ENCODE measurements at regions not wholly inside any gene's neighbourhood (a gene's known extent, or its start where the extent isn't known, plus 50 kb on each side); places are given as distances from the start of the nearest gene placed in this dataset.
"Not testable (repeated sequence)": the region's sequence is repeated elsewhere in the genome, so short reads cannot be mapped to it uniquely, and the experiment has no call there.

GRCh38 chr6:78770765-78771164 lies 96.6 kb upstream of the IRAK1BP1 start:
- no peak for TF ChIP-seq CTCF (IDR thresholded peaks at IDR 0.05; ENCODE audit: low read depth, low read length)
- Histone ChIP-seq H3K27me3 (ENCODE audit: insufficient read depth, low read depth, severe bottlenecking) (no peaks in the 10 kb centered on the region), H3K9me3 (ENCODE audit: severe bottlenecking) (no peaks in the 10 kb centered on the region), H3K36me3 (no peaks in the 10 kb centered on the region), H3K4me3 (ENCODE audit: low read depth, low read length) (no peak overlapping the region), H3K27ac (no peak overlapping the region)
- DNase-seq: no peak

- Histone ChIP-seq H3K27ac (no peak overlapping the region), H3K9me3 (ENCODE audit: severe bottlenecking) (no peaks in the 10 kb centered on the region), H3K4me3 (ENCODE audit: low read depth, low read length) (no peak overlapping the region), H3K36me3 (no peaks in the 10 kb centered on the region), H3K27me3 (ENCODE audit: insufficient read depth, low read depth, severe bottlenecking) (no peaks in the 10 kb centered on the region)
- no peak for DNase-seq
- no peak for TF ChIP-seq CTCF (IDR thresholded peaks at IDR 0.05; ENCODE audit: low read depth, low read length)
These were observed 95.8 kb upstream of the IRAK1BP1 start for GRCh38 chr6:78771586-78771985.

GRCh38 chr6:78781001-78781400 lies 86.3 kb upstream of the IRAK1BP1 start:
- no peak for DNase-seq
- no peaks in the 10 kb centered on the region for H3K9me3 ChIP-seq (ENCODE audit: severe bottlenecking)
- TF ChIP-seq CTCF (IDR thresholded peaks at IDR 0.05; ENCODE audit: low read depth, low read length): no peak

GRCh38 chr6:78783366-78783765 lies 84.0 kb upstream of the IRAK1BP1 start:
- H3K27me3 ChIP-seq (ENCODE audit: insufficient read depth, low read depth, severe bottlenecking); H3K9me3 ChIP-seq (ENCODE audit: severe bottlenecking); DNase-seq; H3K27ac ChIP-seq; H3K4me3 ChIP-seq (ENCODE audit: low read depth, low read length); H3K36me3 ChIP-seq: not testable (repeated sequence)

More at GRCh38 chr6:78781001-78781400, 86.3 kb upstream of the IRAK1BP1 start:
- Histone ChIP-seq H3K4me3 (ENCODE audit: low read depth, low read length) (no peak overlapping the region), H3K36me3 (no peaks in the 10 kb centered on the region), H3K27me3 (ENCODE audit: insufficient read depth, low read depth, severe bottlenecking) (no peaks in the 10 kb centered on the region), H3K27ac (no peak overlapping the region)

- no peaks in the 10 kb centered on the region for H3K27me3 ChIP-seq (ENCODE audit: insufficient read depth, low read depth, severe bottlenecking)
- H3K36me3 ChIP-seq: no peaks in the 10 kb centered on the region
- H3K4me3 ChIP-seq (ENCODE audit: low read depth, low read length): no peak overlapping the region
- TF ChIP-seq CTCF (IDR thresholded peaks at IDR 0.05; ENCODE audit: low read depth, low read length): no peak
- H3K9me3 ChIP-seq (ENCODE audit: severe bottlenecking): no peaks in the 10 kb centered on the region
- H3K27ac ChIP-seq: no peak overlapping the region
- no peak for DNase-seq
These were observed 70.1 kb upstream of the IRAK1BP1 start for GRCh38 chr6:78797270-78797669.

- Histone ChIP-seq H3K4me3 (ENCODE audit: low read depth, low read length) (no peak overlapping the region), H3K9me3 (ENCODE audit: severe bottlenecking) (no peaks in the 10 kb centered on the region), H3K27me3 (ENCODE audit: insufficient read depth, low read depth, severe bottlenecking) (no peaks in the 10 kb centered on the region), H3K36me3 (no peaks in the 10 kb centered on the region), H3K27ac (no peak overlapping the region)
- no peak for DNase-seq
- no peak for TF ChIP-seq CTCF (IDR thresholded peaks at IDR 0.05; ENCODE audit: low read depth, low read length)
These were observed 67.7 kb upstream of the IRAK1BP1 start for GRCh38 chr6:78799682-78800081.

- not testable (repeated sequence) for H3K4me3 ChIP-seq (ENCODE audit: low read depth, low read length); H3K27me3 ChIP-seq (ENCODE audit: insufficient read depth, low read depth, severe bottlenecking); H3K9me3 ChIP-seq (ENCODE audit: severe bottlenecking); DNase-seq; H3K27ac ChIP-seq; H3K36me3 ChIP-seq
These were observed 60.6 kb upstream of the IRAK1BP1 start for GRCh38 chr6:78806792-78807191.

- not testable (repeated sequence) for DNase-seq; H3K36me3 ChIP-seq; H3K4me3 ChIP-seq (ENCODE audit: low read depth, low read length); H3K27ac ChIP-seq; H3K9me3 ChIP-seq (ENCODE audit: severe bottlenecking); H3K27me3 ChIP-seq (ENCODE audit: insufficient read depth, low read depth, severe bottlenecking)
These were observed 59.5 kb upstream of the IRAK1BP1 start for GRCh38 chr6:78807655-78808355.
